Lung (tissue), 11 donors: ENCODE measurements at regions not wholly inside any gene's neighbourhood (a gene's known extent, or its start where the extent isn't known, plus 50 kb on each side); places are given as distances from the start of the nearest gene placed in this dataset.

Experiments
- ATAC-seq: fragments of 200-7000 bp; cut with Tn5 transposase; one replicate; pipeline ENCODE4 v1.9.1; 2020; ENCODE audit warnings: moderate number of reproducible peaks; ENCODE audit not compliant: insufficient read depth, low FRiP score
- DNase-seq, 3 donors: peaks; one replicate each; pipeline ENCODE4 v3.0.0-alpha.2; 2013 to 2017
- H3K27ac ChIP-seq, 2 donors: one replicate each; pipeline ENCODE4 v1.5.1; 2013; ENCODE audit warnings: mild to moderate bottlenecking in 2 of 2, moderate library complexity in 2 of 2, control low read depth in 1 of 2, inconsistent platforms in 1 of 2, low read depth in 1 of 2, low read length in 1 of 2
- H3K27me3 ChIP-seq, 3 donors: one replicate each; pipeline ENCODE4 v1.5.1; 2013; ENCODE audit warnings: low read length in 2 of 3; ENCODE audit not compliant: control insufficient read depth in 3 of 3, insufficient read depth in 3 of 3
- H3K36me3 ChIP-seq, 4 donors: one replicate each; pipeline ENCODE4 v1.5.1; 2013; ENCODE audit warnings: low read length in 4 of 4, mild to moderate bottlenecking in 1 of 4, moderate library complexity in 1 of 4; ENCODE audit not compliant: control insufficient read depth in 4 of 4, insufficient read depth in 4 of 4
- H3K4me1 ChIP-seq, 5 donors: one replicate each; pipeline ENCODE4 v1.5.1; 2013; ENCODE audit warnings: low read length in 5 of 5, mild to moderate bottlenecking in 2 of 5, moderate library complexity in 1 of 5; ENCODE audit not compliant: control insufficient read depth in 5 of 5, insufficient read depth in 5 of 5
- H3K4me3 ChIP-seq: one replicate; pipeline ENCODE4 v1.5.1; 2013; ENCODE audit warnings: mild to moderate bottlenecking, control low read depth, moderate library complexity
- H3K9ac ChIP-seq, 2 donors: one replicate each; pipeline ENCODE4 v1.5.1; 2013; ENCODE audit warnings: low read length in 2 of 2, control low read depth in 1 of 2; ENCODE audit not compliant: insufficient read depth in 1 of 2
- H3K9me3 ChIP-seq, 4 donors: one replicate each; pipeline ENCODE4 v1.5.1; 2013; ENCODE audit warnings: low read length in 3 of 4, mild to moderate bottlenecking in 1 of 4, moderate library complexity in 1 of 4; ENCODE audit not compliant: control insufficient read depth in 4 of 4, insufficient read depth in 3 of 4
- CTCF ChIP-seq: IDR thresholded peaks from 2 replicates; pipeline ENCODE4 v1.5.1; 2012; ENCODE audit warnings: mild to moderate bottlenecking; ENCODE audit errors: control extremely low read depth, extremely low read depth
- WGBS, 2 donors: extraction: QIAGEN DNeasy Blood & Tissue Kit; methylation state at CpG; one replicate each; pipeline ENCODE4 v1.1.7; 2013; 5-methylcytosine and 5-hydroxymethylcytosine counted together
- donor health status: control.
- donor health status: control.
- donor health status: Bipolar disorder and iron deficiency.
- donor health status: healthy.
- donor health status: DM: yes; HTN: yes; CAD: no.

GRCh38 chr5:63375851-63376250 is 586.4 kb downstream of the HTR1A start:
- DNase-seq = no peak

GRCh38 chr5:63374085-63374484 is 588.2 kb downstream of the HTR1A start:
- ATAC-seq = no peak
- no peak for TF ChIP-seq CTCF
- H3K4me3 ChIP-seq = no peak overlapping the region
- no peak for DNase-seq
- no peaks in the 10 kb centered on the region for H3K36me3 ChIP-seq
- H3K4me1 ChIP-seq = peaks cover 0 to 7% (median 0%) of the 10 kb centered on the region in 5 donors
- H3K27me3 ChIP-seq = no peaks in the 10 kb centered on the region
- no peak overlapping the region for H3K9ac ChIP-seq
- H3K9me3 ChIP-seq = peaks cover 0 to 2% (median 0%) of the 10 kb centered on the region in 4 donors
- H3K27ac ChIP-seq = no peak overlapping the region

More at GRCh38 chr5:63375851-63376250, 586.4 kb downstream of the HTR1A start:
- no peak overlapping the region for H3K27ac ChIP-seq
- H3K36me3 ChIP-seq = no peaks in the 10 kb centered on the region
- H3K27me3 ChIP-seq = no peaks in the 10 kb centered on the region
- no peak for TF ChIP-seq CTCF
- 69 to 73% methylated on average over 6 of the region's 6 CpGs for WGBS, 2 donors
- H3K4me1 ChIP-seq = peaks cover 0 to 5% (median 0%) of the 10 kb centered on the region in 5 donors
- no peak for ATAC-seq
- H3K9me3 ChIP-seq = peaks cover 0 to 2% (median 0%) of the 10 kb centered on the region in 4 donors
- H3K4me3 ChIP-seq = no peak overlapping the region
- H3K9ac ChIP-seq = no peak overlapping the region

- Histone ChIP-seq H3K9me3 (no peaks in the 10 kb centered on the region), H3K4me3 (no peak overlapping the region), H3K4me1 (no peaks in the 10 kb centered on the region), H3K27ac (no peak overlapping the region), H3K9ac (no peak overlapping the region), H3K36me3 (no peaks in the 10 kb centered on the region), H3K27me3 (no peaks in the 10 kb centered on the region)
- DNase-seq (no peak), ATAC-seq (no peak)
- WGBS, 2 donors = 69 to 78% methylated on average over 1 of the region's 1 CpG
- no peak for TF ChIP-seq CTCF
These were observed 611.1 kb downstream of the HTR1A start for GRCh38 chr5:63351164-63351563.

GRCh38 chr5:63346451-63346850 is 615.8 kb downstream of the HTR1A start:
- Histone ChIP-seq H3K27me3 (no peaks in the 10 kb centered on the region), H3K36me3 (no peaks in the 10 kb centered on the region), H3K27ac (no peak overlapping the region), H3K9ac (no peak overlapping the region), H3K4me1 (no peaks in the 10 kb centered on the region), H3K9me3 (no peaks in the 10 kb centered on the region), H3K4me3 (no peak overlapping the region)
- TF ChIP-seq CTCF = no peak
- ATAC-seq (no peak), DNase-seq (no peak)
